HK-2 (cell line): ENCODE measurements at regions not wholly inside any gene's neighbourhood (a gene's known extent, or its start where the extent isn't known, plus 50 kb on each side); places are given as distances from the start of the nearest gene placed in this dataset.
"Not testable (repeated sequence)": the region's sequence is repeated elsewhere in the genome, so short reads cannot be mapped to it uniquely, and the experiment has no call there.

Experiments
- DNase-seq: peaks from one replicate; pipeline ENCODE4 v3.0.0-alpha.2; 2018; ENCODE audit not compliant: unreplicated experiment

- no peak for DNase-seq
These were observed 87.1 kb upstream of the TMEM45B start for GRCh38 chr11:129728581-129728980.

- no peak for DNase-seq
These were observed 86.4 kb upstream of the TMEM45B start for GRCh38 chr11:129729216-129729615.

- DNase-seq, result no peak
These were observed 85.8 kb upstream of the TMEM45B start for GRCh38 chr11:129729823-129730222.

- DNase-seq, result no peak
These were observed 84.3 kb upstream of the TMEM45B start for GRCh38 chr11:129731316-129731715.

GRCh38 chr11:129732941-129733340 lies 82.7 kb upstream of the TMEM45B start:
- no peak for DNase-seq

- no peak for DNase-seq
These were observed 82.3 kb upstream of the TMEM45B start for GRCh38 chr11:129733384-129733783.

GRCh38 chr11:129733981-129734380 lies 81.7 kb upstream of the TMEM45B start:
- no peak for DNase-seq

- no peak for DNase-seq
These were observed 81.0 kb upstream of the TMEM45B start for GRCh38 chr11:129734654-129735053.

GRCh38 chr11:129737831-129738230 lies 77.8 kb upstream of the TMEM45B start:
- no peak for DNase-seq

- no peak for DNase-seq
These were observed 77.4 kb upstream of the TMEM45B start for GRCh38 chr11:129738242-129738641.

- no peak for DNase-seq
These were observed 76.3 kb upstream of the TMEM45B start for GRCh38 chr11:129739339-129739738.

- no peak for DNase-seq
These were observed 75.4 kb upstream of the TMEM45B start for GRCh38 chr11:129740125-129740719.

- no peak for DNase-seq
These were observed 72.4 kb upstream of the TMEM45B start for GRCh38 chr11:129743112-129743815.

- no peak for DNase-seq
These were observed 68.6 kb upstream of the TMEM45B start for GRCh38 chr11:129747071-129747470.

- no peak for DNase-seq
These were observed 66.5 kb upstream of the TMEM45B start for GRCh38 chr11:129749141-129749540.

- DNase-seq, result peak; percentile 74
These were observed 65.0 kb upstream of the TMEM45B start for GRCh38 chr11:129750343-129751292.

- no peak for DNase-seq
These were observed 64.1 kb upstream of the TMEM45B start for GRCh38 chr11:129751511-129751910.

GRCh38 chr11:129763569-129763968 lies 52.1 kb upstream of the TMEM45B start:
- not testable (repeated sequence) for DNase-seq

- DNase-seq, result not testable (repeated sequence)
These were observed 51.4 kb upstream of the TMEM45B start for GRCh38 chr11:129764204-129764603.
